Keratinocyte (primary cell): ENCODE measurements at regions not wholly inside any gene's neighbourhood (a gene's known extent, or its start where the extent isn't known, plus 50 kb on each side); places are given as distances from the start of the nearest gene placed in this dataset.

Experiments
- DNase-seq: peaks from one replicate; pipeline ENCODE4 v3.0.0-alpha.2; 2011; ENCODE audit warnings: low read depth, missing footprints, low spot score
- FAIRE-seq: peaks from 2 replicates; lab custom pipeline; 2011; peaks lifted over from hg19 to GRCh38; lab: Jason Lieb, UNC
- H2AFZ ChIP-seq: 2 replicates; pipeline ENCODE4 v1.6.0; 2012; ENCODE audit warnings: low read length, control low read depth, inconsistent platforms; ENCODE audit not compliant: control insufficient read depth
- H3K27ac ChIP-seq: 2 replicates; pipeline ENCODE4 v1.5.1; 2011; ENCODE audit warnings: low read length; ENCODE audit not compliant: control insufficient read depth, insufficient read depth
- H3K27me3 ChIP-seq: 3 replicates; pipeline ENCODE4 v1.6.0; 2011; ENCODE audit warnings: low read length; ENCODE audit not compliant: control insufficient read depth, insufficient read depth; ENCODE audit errors: extremely low read depth
- H3K36me3 ChIP-seq, 2 experiments: 2 replicates in 1 of 2; 3 replicates in 1 of 2; pipeline ENCODE4 v1.5.1; 2011; ENCODE audit warnings: low read length in 2 of 2, mild to moderate bottlenecking in 1 of 2; ENCODE audit not compliant: control insufficient read depth in 2 of 2, insufficient read depth in 2 of 2; ENCODE audit errors: extremely low read depth in 1 of 2
- H3K4me1 ChIP-seq: 3 replicates; pipeline ENCODE4 v1.5.1; 2011; ENCODE audit warnings: low read length; ENCODE audit not compliant: control insufficient read depth, insufficient read depth; ENCODE audit errors: extremely low read depth
- H3K4me2 ChIP-seq: 3 replicates; pipeline ENCODE4 v1.6.0; 2011; ENCODE audit warnings: low read depth, low read length; ENCODE audit not compliant: control insufficient read depth, insufficient read depth; ENCODE audit errors: extremely low read depth
- H3K4me3 ChIP-seq, 3 experiments: fragments of 200-600 bp in 1 of 3; sonication (generic) in 1 of 3; 2 replicates in 2 of 3; 3 replicates in 1 of 3; pipeline ENCODE4 v1.5.1; 2011 to 2016; ENCODE audit warnings: low read length in 3 of 3, mild to moderate bottlenecking in 3 of 3, control low read depth in 2 of 3, inconsistent platforms in 1 of 3, low read depth in 1 of 3, mixed read lengths in 1 of 3, mixed run types in 1 of 3, moderate library complexity in 1 of 3; ENCODE audit not compliant: control insufficient read depth in 2 of 3, insufficient read depth in 2 of 3; ENCODE audit errors: extremely low read depth in 1 of 3
- H3K79me2 ChIP-seq: 2 replicates; pipeline ENCODE4 v1.6.0; 2012; ENCODE audit warnings: low read length; ENCODE audit not compliant: control insufficient read depth, insufficient read depth
- H3K9ac ChIP-seq: 3 replicates; pipeline ENCODE4 v1.6.0; 2011; ENCODE audit warnings: low read length; ENCODE audit not compliant: control insufficient read depth, insufficient read depth; ENCODE audit errors: extremely low read depth
- H3K9me1 ChIP-seq: 3 replicates; pipeline ENCODE4 v1.6.0; 2011; ENCODE audit warnings: low read length; ENCODE audit not compliant: control insufficient read depth, insufficient read depth; ENCODE audit errors: extremely low read depth
- H3K9me3 ChIP-seq: 2 replicates; pipeline ENCODE4 v1.5.1; 2012; ENCODE audit warnings: low read depth, low read length; ENCODE audit not compliant: control insufficient read depth
- H4K20me1 ChIP-seq: 3 replicates; pipeline ENCODE4 v1.6.0; 2011; ENCODE audit warnings: low read length; ENCODE audit not compliant: control insufficient read depth, insufficient read depth; ENCODE audit errors: extremely low read depth
- CTCF ChIP-seq, 3 experiments: IDR thresholded peaks in 1 of 3; conservative IDR thresholded peaks in 1 of 3; optimal IDR thresholded peaks in 1 of 3; 2 replicates in 2 of 3; 3 replicates in 1 of 3; pipeline versions ENCODE3 to v1.5.1; 2011; ENCODE audit warnings: low read length in 3 of 3, mild to moderate bottlenecking in 3 of 3, moderate library complexity in 2 of 3, control low read depth in 1 of 3, inconsistent platforms in 1 of 3; ENCODE audit not compliant: insufficient read depth in 2 of 3; ENCODE audit errors: extremely low read depth in 1 of 3
- EZH2 ChIP-seq: IDR thresholded peaks from one replicate; pipeline ENCODE4 v1.6.1; 2012; ENCODE audit warnings: inconsistent platforms, mild to moderate bottlenecking, low read length, moderate library complexity
- dilution Hi-C: fragments of 300-500 bp; cut with MboI; formaldehyde crosslinking; loops from one replicate; pipeline ENCODE4 v1.7.0; 2020; ENCODE audit warnings: low sequenced_read_pairs; ENCODE audit not compliant: extremely low pct_ligation_motif_present

GRCh38 chr20:57062241-57062640 is 204.2 kb downstream of the BMP7 start:
- no peak overlapping the region for H3K4me3 ChIP-seq
- no peak for FAIRE-seq
- peaks cover 3% of the 10 kb centered on the region for H3K27me3 ChIP-seq
- H2AFZ ChIP-seq = no peak overlapping the region
- no peaks in the 10 kb centered on the region for H4K20me1 ChIP-seq
- no peak overlapping the region for H3K27ac ChIP-seq
- TF ChIP-seq EZH2 (no peak), CTCF (optimal IDR thresholded peaks at IDR 0.05 in 1 of 3, IDR thresholded peaks at IDR 0.05 in 1 of 3, conservative IDR thresholded peaks at IDR 0.05 in 1 of 3; ENCODE audit: extremely low read depth in 1 of 3, insufficient read depth in 2 of 3, low read length in 3 of 3) (no peak)
- H3K79me2 ChIP-seq = no peaks in the 10 kb centered on the region
- dilution Hi-C loops = no loop called here
- no peaks in the 10 kb centered on the region for H3K9me3 ChIP-seq
- DNase-seq = no peak
- H3K9ac ChIP-seq = no peak overlapping the region
- H3K9me1 ChIP-seq = no peaks in the 10 kb centered on the region
- no peaks in the 10 kb centered on the region for H3K36me3 ChIP-seq
- H3K4me1 ChIP-seq = peaks cover 13% of the 10 kb centered on the region
- H3K4me2 ChIP-seq = no peak overlapping the region

- H3K27me3 ChIP-seq = peaks cover 4% of the 10 kb centered on the region
- no peaks in the 10 kb centered on the region for H3K9me3 ChIP-seq
- H4K20me1 ChIP-seq = no peaks in the 10 kb centered on the region
- no peaks in the 10 kb centered on the region for H3K9me1 ChIP-seq
- peaks cover 13% of the 10 kb centered on the region for H3K4me1 ChIP-seq
- H3K4me3 ChIP-seq = no peak overlapping the region
- TF ChIP-seq CTCF (optimal IDR thresholded peaks at IDR 0.05 in 1 of 3, IDR thresholded peaks at IDR 0.05 in 1 of 3, conservative IDR thresholded peaks at IDR 0.05 in 1 of 3; ENCODE audit: extremely low read depth in 1 of 3, insufficient read depth in 2 of 3, low read length in 3 of 3) (no peak), EZH2 (no peak)
- no peak overlapping the region for H3K4me2 ChIP-seq
- H2AFZ ChIP-seq = no peak overlapping the region
- DNase-seq (no peak), FAIRE-seq (no peak)
- dilution Hi-C loops = no loop called here
- no peak overlapping the region for H3K9ac ChIP-seq
- no peaks in the 10 kb centered on the region for H3K36me3 ChIP-seq
- no peaks in the 10 kb centered on the region for H3K79me2 ChIP-seq
- no peak overlapping the region for H3K27ac ChIP-seq
These were observed 203.7 kb downstream of the BMP7 start for GRCh38 chr20:57062696-57063270.
